Kidney (tissue), 13 donors: ENCODE measurements at regions not wholly inside any gene's neighbourhood (a gene's known extent, or its start where the extent isn't known, plus 50 kb on each side); places are given as distances from the start of the nearest gene placed in this dataset.

Experiments
- DNase-seq, 5 donors: peaks; one replicate each; pipeline ENCODE4 v3.0.0-alpha.2; 2013 to 2020
- FAIRE-seq: peaks from 2 replicates; lab custom pipeline; 2012; peaks lifted over from hg19 to GRCh38; lab: Jason Lieb, UNC
- H3K27ac ChIP-seq, 2 donors: one replicate each; pipeline ENCODE4 v1.7.0; 2013; ENCODE audit warnings: low read depth in 2 of 2, low read length in 2 of 2, inconsistent platforms in 1 of 2
- H3K27me3 ChIP-seq: one replicate; pipeline ENCODE4 v1.7.1; 2013; ENCODE audit warnings: low read length, inconsistent platforms; ENCODE audit not compliant: control insufficient read depth, insufficient read depth
- H3K36me3 ChIP-seq, 3 donors: one replicate each; pipeline versions ENCODE4 v1.7.0 to v1.7.1; 2013; ENCODE audit warnings: low read length in 3 of 3, control low read depth in 1 of 3, inconsistent platforms in 1 of 3; ENCODE audit not compliant: insufficient read depth in 3 of 3, control insufficient read depth in 2 of 3
- H3K4me1 ChIP-seq, 3 donors: one replicate each; pipeline versions ENCODE4 v1.7.0 to v1.7.1; 2013; ENCODE audit warnings: low read length in 3 of 3, inconsistent platforms in 1 of 3, low read depth in 1 of 3; ENCODE audit not compliant: control insufficient read depth in 2 of 3, insufficient read depth in 2 of 3
- H3K4me3 ChIP-seq, 3 donors: one replicate each; pipeline versions ENCODE4 v1.7.0 to v1.8.1; 2013; ENCODE audit warnings: low read length in 3 of 3, control low read depth in 1 of 3, inconsistent platforms in 1 of 3
- H3K9ac ChIP-seq, 3 donors: one replicate each; pipeline versions ENCODE4 v1.7.0 to v1.7.1; 2013; ENCODE audit warnings: low read length in 3 of 3, control low read depth in 1 of 3, inconsistent platforms in 1 of 3
- H3K9me3 ChIP-seq, 3 donors: one replicate each; pipeline versions ENCODE4 v1.7.0 to v1.7.1; 2013; ENCODE audit warnings: low read length in 3 of 3, control low read depth in 1 of 3, inconsistent platforms in 1 of 3; ENCODE audit not compliant: control insufficient read depth in 2 of 3, insufficient read depth in 1 of 3
- CTCF ChIP-seq: IDR thresholded peaks from 3 replicates; pipeline ENCODE4 v1.5.1; 2012; ENCODE audit warnings: mild to moderate bottlenecking, moderate library complexity, borderline replicate concordance; ENCODE audit not compliant: insufficient read depth; ENCODE audit errors: extremely low read depth
- intact Hi-C: fragments of 100-400 bp; cut with DNase I; formaldehyde crosslinking; loops from one replicate; pipeline ENCODE4 v1.11.1; 2022
- donor health status: control.
- donor health status: control.
- donor health status: control.
- donor health status: control.
- donor health status: control.
- donor health status: DM: yes; HTN: yes; CAD: no.
- donor health status: Normal renal cell carcinoma (clear cell type).

DNA sequence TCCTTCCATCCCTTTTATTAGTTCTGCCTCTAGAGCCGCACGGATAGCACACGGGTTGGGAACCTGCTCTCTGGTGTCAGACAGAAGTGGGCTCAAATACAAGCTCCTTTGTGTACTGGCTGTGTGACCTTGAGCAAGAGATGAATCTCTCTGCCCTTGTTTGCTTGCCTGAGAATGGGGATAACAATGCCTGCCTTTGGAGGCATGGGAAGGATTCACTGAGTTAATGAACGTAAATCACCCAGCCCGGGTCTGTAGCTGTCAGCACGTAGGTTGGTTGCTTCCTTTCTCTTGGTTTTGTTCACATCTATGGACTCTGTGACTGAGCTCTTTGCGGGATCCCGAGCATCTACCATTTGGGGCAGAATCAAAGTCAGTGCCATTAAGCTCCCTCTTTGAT is 79.3 kb upstream of the NRXN3 start:
- no peak for TF ChIP-seq CTCF
- DNase-seq (no peak), FAIRE-seq (no peak)
- intact Hi-C loops, result no loop called here
- H3K36me3 ChIP-seq, result no peaks in the 10 kb centered on the region
- H3K4me3 ChIP-seq, result no peak overlapping the region
- no peaks in the 10 kb centered on the region for H3K4me1 ChIP-seq
- H3K9ac ChIP-seq, result no peak overlapping the region
- H3K9me3 ChIP-seq, result no peaks in the 10 kb centered on the region
- H3K27ac ChIP-seq, result no peak overlapping the region
- no peaks in the 10 kb centered on the region for H3K27me3 ChIP-seq

GRCh38 chr14:78091361-78091760 is 78.8 kb upstream of the NRXN3 start:
- Histone ChIP-seq H3K27ac (no peak overlapping the region), H3K4me3 (no peak overlapping the region), H3K36me3 (no peaks in the 10 kb centered on the region), H3K9me3 (no peaks in the 10 kb centered on the region), H3K4me1 (no peaks in the 10 kb centered on the region), H3K27me3 (no peaks in the 10 kb centered on the region), H3K9ac (no peak overlapping the region)
- FAIRE-seq (no peak), DNase-seq (no peak)
- TF ChIP-seq CTCF, result no peak
- intact Hi-C loops, result no loop called here

DNA sequence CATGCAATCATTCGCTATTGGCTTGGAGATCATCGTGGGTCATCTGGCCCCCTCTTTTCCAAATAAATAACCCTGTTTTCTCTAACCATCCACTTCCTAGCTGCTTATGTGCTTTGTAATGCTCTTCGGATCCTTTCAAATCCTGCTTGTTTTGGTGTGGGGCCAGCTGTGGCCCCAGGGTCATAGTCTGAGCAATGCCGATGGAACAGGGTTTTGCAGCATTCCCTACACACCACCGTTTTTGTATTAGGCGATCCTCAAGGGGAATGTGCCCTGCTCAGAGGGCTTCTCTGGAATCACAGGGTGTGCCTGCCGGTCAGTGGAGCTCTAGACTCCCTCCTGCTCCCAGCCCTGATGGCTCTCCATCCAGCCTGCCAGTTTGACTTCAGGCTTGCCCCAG is 78.1 kb upstream of the NRXN3 start:
- no peaks in the 10 kb centered on the region for H3K9me3 ChIP-seq
- no peak overlapping the region for H3K4me3 ChIP-seq
- H3K36me3 ChIP-seq, result no peaks in the 10 kb centered on the region
- no peak overlapping the region for H3K27ac ChIP-seq
- no peaks in the 10 kb centered on the region for H3K27me3 ChIP-seq
- no peak for TF ChIP-seq CTCF
- intact Hi-C loops, result no loop called here
- no peaks in the 10 kb centered on the region for H3K4me1 ChIP-seq
- FAIRE-seq, result no peak
- H3K9ac ChIP-seq, result no peak overlapping the region
- DNase-seq, result no peak

DNA sequence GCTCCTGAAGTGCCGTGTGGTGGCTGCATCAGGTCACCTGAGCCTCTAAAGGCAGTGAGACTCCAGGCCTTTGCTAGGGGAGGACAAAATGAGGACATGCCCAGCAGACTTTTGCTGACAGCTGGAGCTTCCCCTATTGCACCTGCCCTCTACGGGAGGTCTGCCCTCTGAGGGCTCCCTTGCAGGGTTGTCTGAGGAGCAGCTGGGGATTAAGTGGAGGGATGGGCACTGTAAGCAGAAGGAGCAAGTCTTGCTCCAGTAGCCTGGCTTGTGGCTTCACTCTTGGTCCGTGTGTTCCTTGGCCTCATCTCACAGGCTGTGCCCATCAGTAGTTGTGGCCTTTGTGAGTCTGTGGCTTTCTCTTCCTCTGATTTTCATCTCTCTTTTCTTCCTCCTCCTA is 66.9 kb upstream of the NRXN3 start:
- Histone ChIP-seq H3K9me3 (no peaks in the 10 kb centered on the region), H3K36me3 (no peaks in the 10 kb centered on the region), H3K27ac (no peak overlapping the region), H3K4me3 (no peak overlapping the region), H3K27me3 (no peaks in the 10 kb centered on the region), H3K4me1 (no peaks in the 10 kb centered on the region), H3K9ac (no peak overlapping the region)
- intact Hi-C loops, result no loop called here
- FAIRE-seq (no peak), DNase-seq (no peak)
- no peak for TF ChIP-seq CTCF
